K562 (cell line): ENCODE measurements at regions not wholly inside any gene's neighbourhood (a gene's known extent, or its start where the extent isn't known, plus 50 kb on each side); places are given as distances from the start of the nearest gene placed in this dataset.

Source experiments
- ELF4 ChIP-seq: fragments of 450-650 bp; formaldehyde crosslinking; IDR thresholded peaks from 2 replicates; pipeline ENCODE4 v1.4.0; 2022; ENCODE audit warnings: missing genetic modification characterization
- ETV5 ChIP-seq: sonication (generic); formaldehyde crosslinking; IDR thresholded peaks from 2 replicates; pipeline ENCODE4 v1.4.0; 2020; ENCODE audit warnings: low read depth, mild to moderate bottlenecking, missing genetic modification reagents
- HOXB6 ChIP-seq: fragments of 250-450 bp; sonication (Bioruptor Pico); IDR thresholded peaks from 2 replicates; pipeline ENCODE4 v1.5.1; 2022; ENCODE audit warnings: mild to moderate bottlenecking, borderline replicate concordance
- MTA3 ChIP-seq: fragments of 450-650 bp; formaldehyde crosslinking; IDR thresholded peaks from 2 replicates; pipeline ENCODE4 v1.6.1; 2017; ENCODE audit warnings: mild to moderate bottlenecking, borderline replicate concordance
- NRF1 ChIP-seq, 2 experiments: fragments of 450-650 bp; IDR thresholded peaks in 1 of 2; conservative IDR thresholded peaks in 1 of 2; 2 replicates each; pipeline ENCODE4 v1.6.1; 2014; ENCODE audit warnings: mild to moderate bottlenecking in 2 of 2
- RERE ChIP-seq: sonication (generic); formaldehyde crosslinking; IDR thresholded peaks from 2 replicates; pipeline ENCODE4 v1.8.0; 2023; ENCODE audit warnings: missing genetic modification reagents, mild to moderate bottlenecking, borderline replicate concordance
- SNIP1 ChIP-seq: fragments of 450-650 bp; IDR thresholded peaks from 2 replicates; pipeline ENCODE4 v1.7.1; 2017; ENCODE audit warnings: low read depth, mild to moderate bottlenecking
- TCF7 ChIP-seq: sonication (generic); IDR thresholded peaks from 2 replicates; pipeline ENCODE4 v1.6.1; 2016; ENCODE audit warnings: antibody characterized with exemption, borderline replicate concordance
- ZBTB11 ChIP-seq, 3 experiments: fragments of 200-800 bp in 1 of 3; fragments of 250-450 bp in 1 of 3; fragments of 450-650 bp in 1 of 3; sonication (Bioruptor Pico) in 1 of 3; sonication (Bioruptor generic) in 1 of 3; formaldehyde crosslinking in 1 of 3; IDR thresholded peaks; 2 replicates each; pipeline versions ENCODE4 v1.6.1 to v1.8.0; 2016 to 2022; ENCODE audit warnings: mild to moderate bottlenecking in 2 of 3, missing genetic modification characterization in 2 of 3, missing compliant biosample characterization in 1 of 3, moderate library complexity in 1 of 3
- ZKSCAN1 ChIP-seq: fragments of 150-350 bp; IDR thresholded peaks from 2 replicates; pipeline ENCODE4 v1.6.1; 2016; ENCODE audit warnings: low read depth, low read length
- ZNF253 ChIP-seq: fragments of 250-450 bp; sonication (Bioruptor Pico); conservative IDR thresholded peaks from 2 replicates; pipeline ENCODE4 v1.6.1; 2021; ENCODE audit warnings: mild to moderate bottlenecking
- TF ChIP-seq, protein P1 (sequence below): fragments of 200-400 bp; formaldehyde crosslinking; IDR thresholded peaks from 2 replicates; pipeline ENCODE4 v1.6.1; 2017; ENCODE audit warnings: mild to moderate bottlenecking, low read depth, low read length, moderate library complexity

GRCh38 chr11:127269911-127270310 is 269.3 kb upstream of the KIRREL3 start (continued):
- TF ChIP-seq, protein P1, sequence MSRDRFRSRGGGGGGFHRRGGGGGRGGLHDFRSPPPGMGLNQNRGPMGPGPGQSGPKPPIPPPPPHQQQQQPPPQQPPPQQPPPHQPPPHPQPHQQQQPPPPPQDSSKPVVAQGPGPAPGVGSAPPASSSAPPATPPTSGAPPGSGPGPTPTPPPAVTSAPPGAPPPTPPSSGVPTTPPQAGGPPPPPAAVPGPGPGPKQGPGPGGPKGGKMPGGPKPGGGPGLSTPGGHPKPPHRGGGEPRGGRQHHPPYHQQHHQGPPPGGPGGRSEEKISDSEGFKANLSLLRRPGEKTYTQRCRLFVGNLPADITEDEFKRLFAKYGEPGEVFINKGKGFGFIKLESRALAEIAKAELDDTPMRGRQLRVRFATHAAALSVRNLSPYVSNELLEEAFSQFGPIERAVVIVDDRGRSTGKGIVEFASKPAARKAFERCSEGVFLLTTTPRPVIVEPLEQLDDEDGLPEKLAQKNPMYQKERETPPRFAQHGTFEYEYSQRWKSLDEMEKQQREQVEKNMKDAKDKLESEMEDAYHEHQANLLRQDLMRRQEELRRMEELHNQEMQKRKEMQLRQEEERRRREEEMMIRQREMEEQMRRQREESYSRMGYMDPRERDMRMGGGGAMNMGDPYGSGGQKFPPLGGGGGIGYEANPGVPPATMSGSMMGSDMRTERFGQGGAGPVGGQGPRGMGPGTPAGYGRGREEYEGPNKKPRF, result no peak
- TF ChIP-seq RERE (CRISPR knock-in tag) (no peak), HOXB6 (no peak), SNIP1 (no peak), ZBTB11 (CRISPR knock-in tag; IDR thresholded peaks at IDR 0.05) (no peak), NRF1 (conservative IDR thresholded peaks at IDR 0.05 in 1 of 2, IDR thresholded peaks at IDR 0.05 in 1 of 2) (no peak), ZNF253 (CRISPR knock-in tag) (no peak), ZKSCAN1 (no peak), ETV5 (CRISPR knock-in tag) (no peak), ELF4 (CRISPR knock-in tag) (no peak), TCF7 (no peak), MTA3 (no peak)
